Uterus (tissue), 2 donors: ENCODE measurements at regions not wholly inside any gene's neighbourhood (a gene's known extent, or its start where the extent isn't known, plus 50 kb on each side); places are given as distances from the start of the nearest gene placed in this dataset.

Source experiments
- POLR2A ChIP-seq, 2 donors: fragments of 450-650 bp; IDR thresholded peaks; one replicate each; pipeline ENCODE4 v1.6.1; 2016; ENCODE audit warnings: antibody characterized with exemption in 2 of 2, mild to moderate bottlenecking in 1 of 2, moderate library complexity in 1 of 2
- TF ChIP-seq, protein P1 (sequence below), 4 experiments: fragments of 200-600 bp in 2 of 4; fragments of 450-650 bp in 2 of 4; sonication (generic) in 2 of 4; IDR thresholded peaks; one replicate each; pipeline ENCODE4 v1.5.1; 2016 to 2019; ENCODE audit warnings: antibody characterized with exemption in 4 of 4, mild to moderate bottlenecking in 2 of 4, moderate library complexity in 1 of 4

DNA sequence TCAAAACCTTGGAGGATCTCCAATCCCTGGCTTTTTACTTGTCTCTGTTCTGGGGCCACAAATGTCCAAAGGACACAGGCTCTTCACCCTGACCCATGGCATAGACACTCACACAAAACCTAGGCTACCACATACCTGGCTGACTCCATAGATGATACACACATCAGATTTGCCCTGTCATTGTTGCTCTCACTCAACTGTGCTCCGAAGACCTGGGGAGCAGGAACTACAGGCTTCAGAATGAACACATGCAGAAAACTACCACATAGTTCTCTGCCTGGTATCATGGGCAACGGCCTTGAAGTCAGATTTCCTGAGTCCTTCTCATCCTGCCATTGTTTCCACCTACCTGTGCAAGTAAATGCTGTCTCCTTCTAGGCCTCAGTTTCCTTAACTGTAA lies 226.2 kb downstream of the KIF4B start:
- TF ChIP-seq POLR2A (IDR thresholded peaks at IDR 0.05): no peak
- TF ChIP-seq, protein P1, sequence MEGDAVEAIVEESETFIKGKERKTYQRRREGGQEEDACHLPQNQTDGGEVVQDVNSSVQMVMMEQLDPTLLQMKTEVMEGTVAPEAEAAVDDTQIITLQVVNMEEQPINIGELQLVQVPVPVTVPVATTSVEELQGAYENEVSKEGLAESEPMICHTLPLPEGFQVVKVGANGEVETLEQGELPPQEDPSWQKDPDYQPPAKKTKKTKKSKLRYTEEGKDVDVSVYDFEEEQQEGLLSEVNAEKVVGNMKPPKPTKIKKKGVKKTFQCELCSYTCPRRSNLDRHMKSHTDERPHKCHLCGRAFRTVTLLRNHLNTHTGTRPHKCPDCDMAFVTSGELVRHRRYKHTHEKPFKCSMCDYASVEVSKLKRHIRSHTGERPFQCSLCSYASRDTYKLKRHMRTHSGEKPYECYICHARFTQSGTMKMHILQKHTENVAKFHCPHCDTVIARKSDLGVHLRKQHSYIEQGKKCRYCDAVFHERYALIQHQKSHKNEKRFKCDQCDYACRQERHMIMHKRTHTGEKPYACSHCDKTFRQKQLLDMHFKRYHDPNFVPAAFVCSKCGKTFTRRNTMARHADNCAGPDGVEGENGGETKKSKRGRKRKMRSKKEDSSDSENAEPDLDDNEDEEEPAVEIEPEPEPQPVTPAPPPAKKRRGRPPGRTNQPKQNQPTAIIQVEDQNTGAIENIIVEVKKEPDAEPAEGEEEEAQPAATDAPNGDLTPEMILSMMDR (IDR thresholded peaks at IDR 0.05): no peak
